H54 (cell line): ENCODE measurements at regions not wholly inside any gene's neighbourhood (a gene's known extent, or its start where the extent isn't known, plus 50 kb on each side); places are given as distances from the start of the nearest gene placed in this dataset.

Experiments
- DNase-seq: peaks from one replicate; pipeline ENCODE4 v3.0.0; 2011; ENCODE audit warnings: low spot score, mixed read lengths; ENCODE audit not compliant: insufficient read length
- FAIRE-seq: peaks from 3 replicates; lab custom pipeline; 2011; peaks lifted over from hg19 to GRCh38; lab: Jason Lieb, UNC
- POLR2A ChIP-seq: IDR thresholded peaks from 2 replicates; pipeline ENCODE4 v1.6.1; 2011; ENCODE audit warnings: low read depth, mild to moderate bottlenecking, low read length

DNA sequence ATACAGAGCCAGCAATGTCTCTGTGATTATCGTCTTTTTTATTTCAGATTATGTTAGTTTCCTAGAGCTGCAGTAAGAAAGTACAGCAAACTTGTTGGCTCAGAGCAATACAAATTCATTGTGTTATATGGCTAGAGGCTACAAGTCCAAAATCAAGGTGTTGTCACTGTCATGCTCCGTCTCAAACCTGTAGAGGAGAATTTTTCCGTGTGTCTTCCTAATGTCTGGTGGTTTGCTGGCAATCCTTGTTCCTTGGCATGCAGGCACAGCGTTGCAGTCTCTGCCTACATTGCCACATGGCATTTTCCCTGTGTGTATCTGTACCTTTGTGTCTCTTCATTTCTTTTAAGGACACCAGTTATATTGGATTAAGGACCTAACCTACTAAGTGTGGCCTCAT lies 244.4 kb downstream of the LRRIQ3 start:
- DNase-seq: no peak
- FAIRE-seq: no peak
- TF ChIP-seq POLR2A: no peak

- TF ChIP-seq POLR2A: no peak
- FAIRE-seq (no peak), DNase-seq (no peak)
Observed at GRCh38 chr1:73953186-73953585, 244.8 kb downstream of the LRRIQ3 start.

GRCh38 chr1:73948055-73948454 lies 249.9 kb downstream of the LRRIQ3 start:
- no peak for FAIRE-seq
- no peak for TF ChIP-seq POLR2A
- no peak for DNase-seq

DNA sequence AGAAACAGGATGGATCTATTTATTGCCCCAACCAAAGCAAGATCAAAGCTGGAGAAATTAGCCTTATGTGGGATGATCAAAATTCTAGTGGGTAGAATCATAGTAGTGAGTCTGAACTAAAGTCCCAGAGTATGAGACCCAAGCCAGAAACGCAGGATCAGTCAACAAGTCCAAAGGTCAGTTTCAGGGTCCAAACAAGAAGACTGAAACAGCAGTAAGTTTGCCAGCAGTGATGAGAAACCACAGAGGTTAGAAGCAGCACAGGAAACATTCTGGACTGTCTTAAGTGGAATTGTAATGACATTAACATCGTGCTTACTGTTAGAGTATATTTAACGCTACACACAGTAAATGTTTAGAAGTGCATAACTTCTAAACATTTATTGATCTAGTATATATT lies 251.0 kb downstream of the LRRIQ3 start:
- DNase-seq: no peak
- no peak for TF ChIP-seq POLR2A
- FAIRE-seq: no peak

- no peak for TF ChIP-seq POLR2A
- DNase-seq (no peak), FAIRE-seq (no peak)
Observed at GRCh38 chr1:73943270-73943669, 254.7 kb downstream of the LRRIQ3 start.

DNA sequence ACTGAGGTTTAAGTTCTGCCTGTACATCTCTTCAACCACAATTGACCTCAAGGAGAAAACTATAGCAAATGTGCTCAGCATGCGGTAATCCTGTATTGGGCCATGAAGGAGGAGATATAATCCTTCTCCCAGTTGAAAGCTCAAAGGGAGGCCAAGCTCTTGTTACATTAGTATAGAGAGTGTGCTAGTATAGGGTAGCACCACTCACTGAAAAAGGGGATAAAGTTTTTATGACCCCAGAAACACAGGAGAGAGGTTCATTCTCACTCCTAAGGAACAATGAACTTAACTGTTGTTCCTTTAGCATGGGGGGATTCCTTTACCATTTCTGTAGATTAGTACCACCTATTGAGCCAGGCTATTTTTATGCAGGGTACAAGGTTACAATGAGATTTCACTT lies 267.7 kb downstream of the LRRIQ3 start:
- DNase-seq (no peak), FAIRE-seq (no peak)
- no peak for TF ChIP-seq POLR2A

DNA sequence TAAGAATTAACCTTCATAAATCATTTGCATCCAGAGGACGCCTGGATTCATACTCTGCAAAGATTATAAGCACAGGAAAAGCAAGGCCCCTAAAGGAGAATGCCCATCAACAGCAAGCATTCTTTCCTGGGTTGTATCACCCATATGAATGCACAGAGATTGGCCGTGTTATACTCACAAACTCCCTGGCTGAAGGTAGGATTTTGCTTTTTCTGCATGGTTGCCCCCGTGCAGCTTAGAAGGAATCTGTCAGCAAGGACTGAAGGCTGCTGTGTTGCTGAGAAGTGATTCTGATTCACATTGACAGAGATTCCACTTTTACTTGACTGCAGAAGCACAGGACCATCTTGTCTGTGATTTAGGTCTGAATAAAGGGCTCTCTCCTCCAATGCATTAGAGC lies 283.0 kb downstream of the LRRIQ3 start:
- no peak for FAIRE-seq
- no peak for TF ChIP-seq POLR2A
- no peak for DNase-seq

DNA sequence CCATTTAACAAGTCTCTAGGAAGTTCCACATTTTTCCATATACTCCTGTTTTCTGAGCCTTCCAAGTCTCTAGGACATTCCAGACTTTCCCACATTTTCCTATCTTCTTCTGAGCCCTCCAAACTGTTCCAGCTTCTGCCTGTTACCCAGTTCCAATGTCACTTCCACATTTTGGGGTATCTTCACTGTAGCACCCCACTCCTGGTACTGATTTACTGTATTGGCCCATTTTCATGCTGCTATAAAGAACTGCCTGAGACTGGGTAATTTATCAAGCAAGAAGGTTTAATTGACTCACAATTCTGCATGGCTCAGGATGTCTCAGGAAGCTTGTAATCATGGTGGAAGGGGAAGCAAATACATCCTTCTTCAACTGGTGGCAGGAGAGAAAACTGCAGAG lies 285.0 kb downstream of the LRRIQ3 start:
- no peak for TF ChIP-seq POLR2A
- FAIRE-seq: no peak
- DNase-seq: no peak

- TF ChIP-seq POLR2A: no peak
- FAIRE-seq: no peak
Observed at GRCh38 chr1:73911849-73912248, 286.1 kb downstream of the LRRIQ3 start.

GRCh38 chr1:73910466-73910865 lies 287.5 kb downstream of the LRRIQ3 start:
- TF ChIP-seq POLR2A: no peak
- DNase-seq: no peak
- FAIRE-seq: no peak

More at GRCh38 chr1:73911849-73912248, 286.1 kb downstream of the LRRIQ3 start:
- no peak for DNase-seq

DNA sequence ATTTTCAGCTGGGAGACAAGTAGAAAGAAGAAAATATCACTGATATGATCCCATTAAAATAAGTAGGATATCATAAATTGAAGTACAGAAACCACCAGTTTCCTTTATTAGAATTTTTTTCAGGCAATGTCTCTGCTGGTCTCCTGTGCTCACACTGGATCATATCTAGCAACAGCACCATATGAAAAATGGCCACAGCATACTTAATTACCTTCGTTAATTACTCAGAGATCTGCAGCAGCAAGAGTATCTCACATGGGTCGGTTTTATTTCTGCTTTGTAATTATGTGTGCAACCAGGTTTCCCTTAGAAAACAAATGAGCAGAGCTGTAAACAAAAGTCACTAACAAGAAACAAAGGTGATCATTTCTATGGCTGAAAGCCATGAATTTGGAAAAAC lies 287.9 kb downstream of the LRRIQ3 start:
- no peak for TF ChIP-seq POLR2A
- FAIRE-seq (no peak), DNase-seq (no peak)

GRCh38 chr1:73909043-73909562 lies 288.9 kb downstream of the LRRIQ3 start:
- TF ChIP-seq POLR2A: no peak
- FAIRE-seq (no peak), DNase-seq (no peak)

- FAIRE-seq (no peak), DNase-seq (no peak)
- TF ChIP-seq POLR2A: no peak
Observed at GRCh38 chr1:73907051-73907450, 290.9 kb downstream of the LRRIQ3 start.

GRCh38 chr1:73903092-73903491 lies 294.9 kb downstream of the LRRIQ3 start:
- FAIRE-seq: no peak
- DNase-seq: no peak
- no peak for TF ChIP-seq POLR2A

GRCh38 chr1:73901738-73902137 lies 296.2 kb downstream of the LRRIQ3 start:
- TF ChIP-seq POLR2A: no peak
- no peak for DNase-seq
- no peak for FAIRE-seq

DNA sequence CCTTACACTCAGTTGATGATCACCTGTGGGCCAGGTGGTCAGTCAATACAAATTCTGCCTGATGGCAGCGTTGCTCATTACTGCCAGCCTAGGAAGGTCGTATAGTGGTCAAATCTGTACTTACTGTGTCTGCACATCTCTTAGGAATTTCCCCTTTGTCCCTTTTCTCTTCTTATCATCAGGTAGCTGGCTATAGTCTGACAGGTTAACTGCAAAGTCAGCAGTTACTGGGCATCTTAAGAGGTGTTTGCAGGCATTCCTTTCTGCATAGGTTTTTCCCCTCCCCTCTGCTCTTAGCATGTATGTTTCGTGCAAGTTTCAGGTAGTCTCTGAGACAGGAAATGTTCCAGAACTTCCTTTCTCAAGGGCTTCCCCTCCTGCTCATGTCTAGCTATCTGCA lies 298.7 kb downstream of the LRRIQ3 start:
- no peak for TF ChIP-seq POLR2A
- DNase-seq (no peak), FAIRE-seq (no peak)
